ENCODE measurements at regions not wholly inside any gene's neighbourhood (a gene's known extent, or its start where the extent isn't known, plus 50 kb on each side); places are given as distances from the start of the nearest gene placed in this dataset.

GRCh38 chr2:2913601-2914120, 464.0 kb downstream of the EIPR1 start:
- H2BK12ac ChIP-seq (ENCODE audit: low read depth, low read length): no peak overlapping the region
- H3K4me3 ChIP-seq (ENCODE audit: extremely low read depth in 1 of 4, insufficient read depth in 2 of 4, low read depth in 3 of 4, low read length in 4 of 4): no peak overlapping the region
- no peak overlapping the region for H2BK5ac ChIP-seq (ENCODE audit: low read depth, low read length)
- H2BK15ac ChIP-seq (ENCODE audit: low read length): no peak overlapping the region
- H4K5ac ChIP-seq (ENCODE audit: insufficient read length, low read depth, low read length): no peak overlapping the region
- H3K14ac ChIP-seq (ENCODE audit: insufficient read length): no peak overlapping the region
- H2BK20ac ChIP-seq (ENCODE audit: low read length): no peak overlapping the region
- H3K9ac ChIP-seq (replicated peaks in 1 of 4; ENCODE audit: extremely low read depth in 1 of 4, low read depth in 3 of 4, low read length in 3 of 4): no peak overlapping the region
- no peaks in the 10 kb centered on the region for H3K79me2 ChIP-seq (ENCODE audit: control insufficient read depth in 1 of 2, insufficient read depth in 2 of 2, low read length in 2 of 2)
- no peaks in the 10 kb centered on the region for H3K79me1 ChIP-seq (ENCODE audit: low read depth, low read length)
- no peak overlapping the region for H3K27ac ChIP-seq (ENCODE audit: low read depth, low read length)
- ChIA-PET POLR2A (ENCODE audit: partially characterized antibody) (no interaction called here), CTCF (ENCODE audit: partially characterized antibody) (interaction anchor here (0.9 to 1.6 kb wide), 3 partner anchors 14 to 265 kb away, joined by 3 to 4 read pairs (median 3); no protein-coding TSS in a partner anchor)
- H2AFZ ChIP-seq (ENCODE audit: low read length): no peak overlapping the region
- H3K4me2 ChIP-seq (ENCODE audit: insufficient read depth in 1 of 2, low read depth in 2 of 2, low read length in 2 of 2): no peak overlapping the region
- no peak overlapping the region for H3K18ac ChIP-seq (ENCODE audit: extremely low read depth, low read length)
- H3K4me1 ChIP-seq (replicated peaks in 1 of 4; ENCODE audit: control insufficient read depth in 3 of 4, insufficient read depth in 4 of 4, low read length in 3 of 4): no peaks in the 10 kb centered on the region
- H3K9me3 ChIP-seq (ENCODE audit: insufficient read depth in 2 of 2, low read depth in 1 of 2, low read length in 1 of 2): no peaks in the 10 kb centered on the region
- H4K91ac ChIP-seq (replicated peaks; ENCODE audit: insufficient read length, low read length): no peak overlapping the region
- DNase-seq (ENCODE audit: low read depth in 1 of 2, low spot score in 2 of 2) (no peak), FAIRE-seq (no peak)
- no peaks in the 10 kb centered on the region for H4K20me1 ChIP-seq (replicated peaks in 1 of 2; ENCODE audit: control insufficient read depth in 1 of 2, insufficient read depth in 2 of 2, low read length in 2 of 2)
- H2BK120ac ChIP-seq (replicated peaks; ENCODE audit: low read depth, low read length): no peak overlapping the region
- 93% methylated on average over 13 of the region's 13 CpGs; no CpG with 5 or more reads in 1 of the 2 experiments for WGBS, 2 experiments (ENCODE audit: extremely low coverage in 1 of 2, insufficient coverage in 1 of 2, insufficient read length in 1 of 2, insufficient replicate concordance in 2 of 2, low coverage in 1 of 2, low lambda C conversion rate in 2 of 2, missing lambda C conversion rate in 1 of 2)
- H3K4ac ChIP-seq (replicated peaks; ENCODE audit: insufficient read length, low read depth, low read length): no peak overlapping the region
- no peaks in the 10 kb centered on the region for H3K27me3 ChIP-seq (replicated peaks in 1 of 4; ENCODE audit: control insufficient read depth in 3 of 4, extremely low read depth in 1 of 4, insufficient read depth in 3 of 4, low read length in 3 of 4)
- H3K56ac ChIP-seq (replicated peaks; ENCODE audit: insufficient read length, low read depth, low read length): no peak overlapping the region
- H3K36me3 ChIP-seq (ENCODE audit: control insufficient read depth in 2 of 4, insufficient read depth in 4 of 4, low read length in 3 of 4): no peaks in the 10 kb centered on the region
- no peak overlapping the region; the same call in 1 of the 2 replicates for H4K8ac ChIP-seq (ENCODE audit: extremely low read depth, insufficient read depth, low read length)
- no peak overlapping the region for H3K23ac ChIP-seq (ENCODE audit: insufficient read length)
- TF ChIP-seq FOSL1 (IDR thresholded peaks at IDR 0.05; ENCODE audit: insufficient read depth, low read depth, low read length) (no peak), SRF (IDR thresholded peaks at IDR 0.05; ENCODE audit: low read depth, low read length) (no peak), CHD2 (IDR thresholded peaks at IDR 0.05; ENCODE audit: low read length) (no peak), CREB1 (IDR thresholded peaks at IDR 0.05) (no peak), E2F6 (IDR thresholded peaks at IDR 0.05) (no peak), KDM5A (IDR thresholded peaks at IDR 0.05; ENCODE audit: low read length) (no peak), TAF1 (IDR thresholded peaks at IDR 0.05; ENCODE audit: low read depth, low read length) (no peak), POLR2AphosphoS5 (IDR thresholded peaks at IDR 0.05; ENCODE audit: low read depth, low read length) (no peak), RAD21 (IDR thresholded peaks at IDR 0.05 in 1 of 2, conservative IDR thresholded peaks at IDR 0.05 in 1 of 2; ENCODE audit: low read depth in 2 of 2, low read length in 2 of 2) (no peak), ZNF274 (IDR thresholded peaks at IDR 0.05; ENCODE audit: borderline replicate concordance, extremely low read depth, low read length) (no peak)
- H2AK5ac ChIP-seq (ENCODE audit: low read depth, low read length): no peak overlapping the region
- H3K23me2 ChIP-seq (ENCODE audit: low read depth, low read length): no peaks in the 10 kb centered on the region

Data from H1 (cell line).